C4-2B (cell line): ENCODE measurements at regions not wholly inside any gene's neighbourhood (a gene's known extent, or its start where the extent isn't known, plus 50 kb on each side); places are given as distances from the start of the nearest gene placed in this dataset.

ENCODE experiments used
- CTCF ChIP-seq: fragments of 450-650 bp; conservative IDR thresholded peaks from 2 replicates; pipeline ENCODE4 v1.5.1; 2017; ENCODE audit warnings: mild to moderate bottlenecking
- ZFX ChIP-seq: fragments of 450-650 bp; IDR thresholded peaks from 2 replicates; pipeline ENCODE4 v1.6.1; 2017

- TF ChIP-seq CTCF, result no peak
- no peak for TF ChIP-seq ZFX
These were observed 341.7 kb downstream of the UQCRFS1 start for GRCh38 chr19:28871099-28871725.
